ENCODE measurements at regions not wholly inside any gene's neighbourhood (a gene's known extent, or its start where the extent isn't known, plus 50 kb on each side); places are given as distances from the start of the nearest gene placed in this dataset.

- no peak for DNase-seq (ENCODE audit: low read depth)
- no peak for TF ChIP-seq CTCF (conservative IDR thresholded peaks at IDR 0.05; ENCODE audit: low read depth, low read length)
- H3K4me3 ChIP-seq (ENCODE audit: low read depth, low read length): no peak overlapping the region
Measured at GRCh38 chr2:223196331-223196730, 144.3 kb downstream of the KCNE4 start.

GRCh38 chr2:223197046-223197445 is 145.1 kb downstream of the KCNE4 start:
- H3K4me3 ChIP-seq (ENCODE audit: low read depth, low read length): no peak overlapping the region
- TF ChIP-seq CTCF (conservative IDR thresholded peaks at IDR 0.05; ENCODE audit: low read depth, low read length): no peak
- DNase-seq (ENCODE audit: low read depth): no peak

GRCh38 chr2:223199531-223200515 is 147.8 kb downstream of the KCNE4 start:
- DNase-seq (ENCODE audit: low read depth): no peak
- H3K4me3 ChIP-seq (ENCODE audit: low read depth, low read length): no peak overlapping the region
- TF ChIP-seq CTCF (conservative IDR thresholded peaks at IDR 0.05; ENCODE audit: low read depth, low read length): no peak

- no peak for TF ChIP-seq CTCF (conservative IDR thresholded peaks at IDR 0.05; ENCODE audit: low read depth, low read length)
- DNase-seq (ENCODE audit: low read depth): no peak
- no peak overlapping the region for H3K4me3 ChIP-seq (ENCODE audit: low read depth, low read length)
Measured at GRCh38 chr2:223203971-223204929, 152.3 kb downstream of the KCNE4 start.

GRCh38 chr2:223210489-223210888 is 158.5 kb downstream of the KCNE4 start:
- no peak overlapping the region for H3K4me3 ChIP-seq (ENCODE audit: low read depth, low read length)
- no peak for TF ChIP-seq CTCF (conservative IDR thresholded peaks at IDR 0.05; ENCODE audit: low read depth, low read length)
- no peak for DNase-seq (ENCODE audit: low read depth)

GRCh38 chr2:223214394-223215253 is 162.6 kb downstream of the KCNE4 start:
- no peak overlapping the region for H3K4me3 ChIP-seq (ENCODE audit: low read depth, low read length)
- TF ChIP-seq CTCF (conservative IDR thresholded peaks at IDR 0.05; ENCODE audit: low read depth, low read length): no peak
- DNase-seq (ENCODE audit: low read depth): no peak
